GM21717 (cell line): ENCODE measurements at regions not wholly inside any gene's neighbourhood (a gene's known extent, or its start where the extent isn't known, plus 50 kb on each side); places are given as distances from the start of the nearest gene placed in this dataset.

ENCODE experiments used
- ATAC-seq: cut with Tn5 transposase; IDR thresholded peaks from one replicate; pipeline ENCODE4 v1.9.1; 2021; ENCODE audit warnings: mild to moderate bottlenecking, moderate library complexity; ENCODE audit not compliant: unreplicated experiment

DNA sequence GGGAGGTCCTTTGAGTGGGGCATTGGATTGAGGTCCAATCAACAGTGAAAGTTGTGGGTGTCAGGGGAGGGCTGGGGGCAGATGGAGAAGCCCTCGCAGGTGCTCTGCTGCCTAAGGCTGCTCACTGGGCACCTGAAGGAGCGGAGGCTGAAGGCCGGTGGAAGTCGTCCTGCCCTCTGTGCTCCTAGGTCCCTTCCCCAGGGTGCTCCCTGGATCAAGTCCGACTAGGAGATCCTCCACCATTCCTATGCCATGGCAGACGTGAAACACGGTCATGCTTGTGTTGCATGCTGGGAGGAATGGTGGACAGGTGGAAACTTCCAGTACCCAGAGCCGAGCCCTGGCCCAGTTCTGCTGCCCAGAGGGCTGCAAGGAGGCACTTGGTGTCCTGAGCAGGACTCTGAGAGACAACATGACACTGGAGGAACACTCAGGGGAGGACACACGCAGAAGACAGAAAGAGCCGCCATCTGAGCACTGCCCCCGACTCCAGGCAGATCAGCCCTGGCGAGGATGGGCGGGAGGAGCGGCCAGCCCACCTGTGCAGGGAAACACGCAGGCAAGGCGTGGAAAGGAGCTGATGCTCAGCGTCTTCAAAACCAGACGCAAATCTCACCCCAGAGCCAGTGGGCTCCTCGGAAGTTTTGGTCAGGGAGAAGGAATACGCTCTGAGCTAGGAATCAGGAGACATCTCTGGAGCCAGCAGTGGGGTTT is 786.8 kb downstream of the BRD1 start:
- no peak for ATAC-seq

DNA sequence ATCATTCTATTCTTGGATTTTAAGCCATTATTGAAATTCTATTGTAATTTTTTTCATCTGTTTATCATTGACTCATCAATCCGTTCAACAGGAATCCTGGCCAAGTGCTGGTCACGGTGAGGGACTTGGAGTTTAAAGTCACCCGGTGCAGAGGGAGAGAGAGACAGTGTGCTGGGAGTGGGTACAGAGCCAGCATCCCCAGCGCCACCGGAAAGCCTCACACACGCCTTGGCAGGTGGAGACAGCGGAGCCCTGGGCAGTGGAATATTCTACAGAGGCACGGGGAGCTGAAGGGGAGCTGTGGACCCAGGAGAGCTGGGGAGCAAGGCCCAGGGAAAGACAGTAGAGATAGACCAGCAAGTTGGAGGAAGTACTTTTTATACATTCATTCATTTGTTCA is 787.6 kb downstream of the BRD1 start:
- no peak for ATAC-seq

DNA sequence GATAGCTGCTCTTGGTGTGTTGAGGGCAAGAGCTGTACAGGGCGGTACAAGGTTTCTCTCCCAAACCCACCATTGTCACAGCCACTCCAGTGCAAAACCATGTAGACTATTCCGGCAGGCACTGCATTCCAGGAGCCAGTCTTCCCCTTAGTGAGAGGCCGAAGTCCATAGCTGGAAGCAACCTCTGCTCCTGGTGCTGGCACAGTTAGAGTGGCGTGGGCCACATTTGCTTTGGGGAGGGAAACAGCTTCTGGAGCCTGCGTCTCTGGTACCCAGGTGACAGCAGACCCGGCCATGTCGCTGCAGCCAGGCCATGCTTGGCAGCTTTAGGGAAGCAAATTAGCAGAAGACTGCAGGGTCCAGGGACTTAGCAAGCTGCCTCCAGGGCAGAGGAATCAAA is 788.0 kb downstream of the BRD1 start:
- no peak for ATAC-seq

DNA sequence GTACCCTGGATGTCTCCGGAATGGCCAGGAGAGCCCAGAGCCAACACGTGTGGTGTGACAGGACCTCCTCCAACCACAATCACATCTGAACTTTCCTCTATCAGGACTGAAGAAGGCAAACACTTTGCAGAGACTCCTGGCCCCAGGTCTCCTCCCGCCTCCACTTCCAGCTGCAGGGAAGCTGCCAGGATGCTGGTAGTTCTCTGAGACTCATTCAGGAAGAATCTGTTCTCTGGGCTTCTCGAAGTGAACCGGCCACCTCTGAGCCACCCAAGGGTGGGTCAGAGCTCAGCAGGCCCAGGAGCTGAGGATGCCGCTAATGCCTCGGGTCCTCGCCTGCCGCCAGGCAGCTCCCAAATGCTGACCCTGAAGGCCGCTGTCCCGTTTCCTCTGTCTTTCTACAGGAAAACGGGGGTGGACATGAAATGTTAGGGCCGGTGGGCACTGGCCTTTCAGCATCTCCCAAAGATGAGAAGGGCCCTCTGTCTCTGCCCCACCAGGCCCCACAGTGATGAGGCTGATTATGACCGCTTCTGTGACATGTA is 789.9 kb downstream of the BRD1 start:
- ATAC-seq = no peak

DNA sequence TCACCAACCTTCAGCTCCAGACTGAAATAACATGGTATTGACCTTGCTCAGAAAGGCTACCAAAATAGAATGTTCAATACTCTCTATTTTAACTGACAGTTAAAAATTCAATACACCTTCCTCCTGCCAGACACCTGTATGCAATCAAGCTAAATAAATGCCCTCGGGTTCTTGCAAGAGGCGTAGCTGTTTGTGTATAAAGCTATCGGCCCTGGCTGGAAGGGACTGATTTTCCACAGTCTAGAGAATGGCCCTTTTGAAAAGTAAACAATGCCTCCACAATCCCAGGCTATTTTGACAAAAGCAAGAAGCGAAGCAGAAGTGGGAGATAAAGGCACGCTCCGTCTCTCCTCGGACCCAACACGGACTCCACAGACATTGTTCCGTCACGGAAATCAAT is 791.2 kb downstream of the BRD1 start:
- ATAC-seq = no peak

DNA sequence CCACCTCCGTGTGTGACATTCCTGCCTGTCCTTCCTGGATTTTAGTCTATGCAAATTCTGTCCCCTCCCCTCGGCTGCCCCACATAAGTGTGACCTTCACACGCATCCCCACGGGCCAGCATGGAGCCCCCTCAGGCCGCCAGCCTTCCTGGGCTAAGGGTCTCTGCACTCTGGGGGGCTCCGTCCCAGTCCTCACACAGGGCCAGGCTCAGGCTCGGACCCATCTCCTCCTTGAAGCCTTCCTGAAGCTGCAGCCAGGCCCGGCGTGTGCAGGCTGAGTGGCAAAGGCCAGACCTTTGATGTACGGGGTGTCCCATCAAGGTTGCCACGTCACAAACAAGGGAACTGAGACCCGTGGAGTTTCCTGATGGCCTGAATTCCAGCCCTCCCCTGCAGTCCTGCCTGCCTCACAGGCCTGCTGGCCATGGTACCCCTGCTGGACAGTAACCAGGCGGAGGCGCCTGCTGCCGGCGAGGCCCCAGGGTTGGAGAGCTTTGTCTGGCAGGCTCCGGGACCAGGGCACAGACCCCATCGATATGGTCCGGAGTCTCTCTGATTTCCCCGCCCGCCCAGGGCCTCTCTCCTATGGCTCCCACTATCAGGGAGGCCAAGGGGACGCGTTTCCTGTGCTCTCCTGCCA is 791.7 kb downstream of the BRD1 start:
- no peak for ATAC-seq

DNA sequence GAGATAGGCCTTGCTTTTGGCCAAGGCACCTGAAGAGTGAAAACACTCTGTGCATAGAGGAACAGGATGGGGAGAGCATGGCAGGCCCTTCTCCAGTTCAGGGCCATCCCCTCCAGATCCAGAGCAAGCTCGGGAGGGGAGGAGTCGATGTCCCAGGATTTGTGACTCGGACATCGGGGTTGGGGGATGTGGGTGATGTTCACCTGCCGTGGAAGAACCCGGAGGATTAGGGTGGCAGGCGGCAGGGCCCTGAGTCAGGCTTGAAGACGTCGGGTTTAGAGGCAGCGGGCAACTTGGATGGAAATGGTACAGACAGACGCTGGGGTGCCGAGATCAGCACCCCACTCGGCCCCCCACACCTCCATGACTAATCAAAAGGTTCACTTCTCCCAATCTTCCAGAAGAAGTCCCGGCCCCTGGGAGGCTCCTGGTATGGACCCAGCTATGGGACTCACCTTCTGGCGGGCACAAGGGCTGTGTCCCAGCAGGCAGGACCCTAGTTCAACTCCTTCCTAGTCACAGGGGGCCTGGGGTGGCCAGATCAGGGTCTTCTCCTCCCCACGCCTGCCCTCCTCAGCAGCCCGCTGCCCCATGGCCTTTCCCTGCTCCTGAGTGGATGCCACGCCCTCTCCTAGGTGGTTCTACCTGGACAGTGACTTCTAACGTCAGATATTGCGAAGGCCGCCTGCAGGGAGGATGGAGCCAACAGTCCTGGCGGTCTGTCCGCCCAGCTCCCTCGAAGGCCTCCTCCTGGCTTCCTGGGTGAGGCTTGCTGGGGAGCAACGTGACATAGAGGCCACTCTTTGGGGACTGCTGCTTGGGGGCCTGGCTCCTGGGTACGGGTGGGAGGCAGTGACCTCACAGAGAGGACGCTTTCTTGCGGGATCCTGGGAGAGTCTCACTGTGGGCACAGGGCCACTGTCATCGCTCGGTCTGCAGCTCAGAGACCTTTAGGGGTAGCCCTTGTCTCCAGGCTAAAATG is 792.5 kb downstream of the BRD1 start:
- no peak for ATAC-seq

DNA sequence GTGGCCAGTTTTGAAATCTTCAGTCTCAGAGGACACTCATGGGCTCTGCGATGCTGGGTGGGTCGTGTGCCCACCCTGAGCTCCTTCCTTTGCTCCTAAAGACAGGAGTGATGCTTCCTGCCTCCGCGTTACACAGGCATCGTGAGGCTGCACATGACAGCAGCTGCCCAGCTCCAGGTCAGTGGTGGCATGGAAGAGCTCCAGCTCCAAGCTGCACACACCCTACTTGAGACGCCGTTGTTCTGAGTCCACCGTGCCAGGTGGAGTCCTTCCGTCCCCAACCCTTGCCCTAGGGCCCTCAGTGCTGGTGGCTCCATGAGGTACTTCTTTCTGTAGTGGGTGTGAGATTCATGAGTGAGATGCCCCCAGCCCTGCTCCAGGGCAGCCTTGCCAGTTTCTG is 794.1 kb downstream of the BRD1 start:
- no peak for ATAC-seq

DNA sequence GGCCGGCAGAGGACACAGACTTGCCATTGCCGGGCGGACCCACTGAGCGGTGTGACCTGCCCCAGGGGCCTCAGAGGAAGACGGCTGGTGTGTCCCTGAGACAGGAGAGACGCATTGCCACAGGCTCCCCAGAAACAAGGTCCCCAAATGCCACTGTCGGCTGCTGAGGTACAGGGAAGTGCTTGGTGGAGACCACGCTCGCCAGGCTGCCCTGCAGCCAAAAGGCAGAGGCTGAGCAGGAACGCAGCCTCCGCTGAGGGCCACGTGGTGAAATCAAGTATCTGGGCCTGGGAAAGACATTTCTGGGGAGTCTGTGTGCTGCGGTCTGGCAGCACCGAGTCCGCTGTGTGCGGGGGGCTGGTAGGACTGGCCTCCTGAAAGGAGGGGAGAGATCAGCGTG is 794.9 kb downstream of the BRD1 start:
- ATAC-seq = no peak

DNA sequence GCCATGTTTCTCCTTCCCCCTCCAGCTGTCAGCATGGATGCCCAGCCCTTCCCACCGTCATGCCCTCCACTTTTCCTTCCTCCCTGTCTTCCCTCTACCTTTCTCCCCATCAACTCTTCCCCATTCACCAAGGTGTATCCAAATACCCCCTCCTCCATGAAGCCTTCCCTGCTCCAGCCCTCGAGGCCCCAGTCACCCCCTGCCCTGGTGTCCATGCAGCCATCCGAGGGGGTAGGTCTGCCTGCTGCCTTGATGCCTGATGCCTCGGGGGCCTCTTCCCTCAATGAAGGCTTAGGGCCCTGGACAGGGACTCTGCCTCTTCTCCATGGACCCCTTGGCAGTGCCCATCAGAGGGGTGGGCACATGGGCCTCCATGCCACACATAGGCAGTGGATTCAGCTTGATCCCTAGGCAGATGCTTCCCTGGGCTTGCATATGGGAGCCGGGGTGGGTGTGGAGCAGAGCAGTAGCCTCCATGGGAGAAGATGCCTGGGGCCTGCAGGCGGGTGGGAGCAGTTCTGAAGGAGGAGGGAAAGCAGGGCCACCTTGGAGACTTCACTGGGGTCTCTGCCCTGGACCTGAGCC is 795.8 kb downstream of the BRD1 start:
- no peak for ATAC-seq

DNA sequence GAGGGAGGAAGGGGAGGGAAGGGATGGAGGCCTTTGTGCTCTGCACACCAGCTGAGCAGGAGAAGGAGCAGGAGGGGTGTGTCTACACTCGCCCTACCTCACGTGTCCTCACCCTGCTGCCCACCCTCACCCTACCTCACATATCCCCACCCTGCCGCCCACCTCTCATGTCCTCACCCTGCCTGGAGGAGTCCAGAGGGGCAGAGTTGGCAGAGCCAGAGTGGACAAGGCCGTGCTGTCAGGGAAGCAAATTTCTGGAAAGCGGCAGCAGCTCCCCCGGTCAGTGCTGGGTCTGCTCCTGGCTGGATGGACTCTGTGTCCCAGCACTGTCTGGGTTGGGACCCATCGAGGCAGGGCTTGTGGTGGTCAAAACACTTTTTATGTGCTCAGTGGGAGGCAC is 799.6 kb downstream of the BRD1 start:
- ATAC-seq = no peak

DNA sequence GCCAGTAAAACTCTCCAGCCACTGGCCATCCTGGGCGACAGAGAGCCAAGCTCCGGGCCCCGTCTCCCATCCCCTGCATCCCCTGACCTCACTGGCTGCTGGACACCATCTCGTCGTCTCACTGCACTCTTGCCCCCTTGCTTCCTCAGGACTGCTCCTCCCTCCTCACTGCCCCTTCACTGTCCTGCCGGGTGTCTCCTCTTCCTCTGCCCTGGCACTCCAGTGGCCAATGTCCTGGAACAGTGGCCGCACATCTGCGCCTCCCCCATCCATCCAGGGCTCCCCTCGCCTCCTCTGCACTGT is 800.4 kb downstream of the BRD1 start:
- ATAC-seq = no peak

DNA sequence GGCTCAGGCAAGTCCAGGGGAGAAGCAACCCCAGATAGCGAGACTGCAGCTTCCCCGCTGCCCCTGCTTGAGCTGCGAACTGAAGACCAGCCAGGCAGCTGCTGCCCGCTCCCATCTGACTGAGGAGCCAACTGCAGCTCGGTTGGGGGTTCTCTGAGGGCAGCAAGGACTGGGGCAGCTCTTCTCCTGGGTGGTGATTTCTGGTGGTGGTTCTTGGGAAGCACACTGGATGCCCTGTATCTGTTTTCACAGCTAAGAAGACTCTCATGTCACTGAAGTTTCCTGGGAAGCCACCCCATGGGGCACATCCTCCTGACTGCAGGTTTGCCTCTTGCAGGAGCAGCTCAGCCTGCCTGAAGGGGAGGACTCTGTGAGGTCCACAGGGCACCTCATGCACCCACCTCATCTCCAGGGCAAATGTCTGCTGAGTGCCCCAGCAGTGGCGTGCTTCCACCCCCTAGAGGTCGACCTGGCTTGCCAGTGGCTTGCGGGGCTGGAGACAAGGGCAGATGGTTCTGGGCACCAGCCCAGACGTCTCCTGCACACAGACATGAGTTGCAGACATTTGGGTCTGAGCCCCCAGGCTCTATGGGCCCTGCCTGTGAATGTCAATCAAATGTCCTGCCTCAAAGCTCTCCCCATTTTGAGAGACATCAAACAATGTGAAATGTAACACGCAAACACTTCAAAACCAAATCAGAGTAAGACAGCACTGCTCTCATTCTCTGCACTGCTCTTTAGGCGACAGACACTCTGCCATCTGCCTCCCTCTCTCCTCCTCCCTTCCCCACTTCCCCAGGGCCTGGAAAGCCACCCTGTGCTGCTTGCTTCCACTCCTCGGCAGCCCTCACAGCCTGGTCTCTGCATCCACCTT is 800.9 kb downstream of the BRD1 start:
- no peak for ATAC-seq

DNA sequence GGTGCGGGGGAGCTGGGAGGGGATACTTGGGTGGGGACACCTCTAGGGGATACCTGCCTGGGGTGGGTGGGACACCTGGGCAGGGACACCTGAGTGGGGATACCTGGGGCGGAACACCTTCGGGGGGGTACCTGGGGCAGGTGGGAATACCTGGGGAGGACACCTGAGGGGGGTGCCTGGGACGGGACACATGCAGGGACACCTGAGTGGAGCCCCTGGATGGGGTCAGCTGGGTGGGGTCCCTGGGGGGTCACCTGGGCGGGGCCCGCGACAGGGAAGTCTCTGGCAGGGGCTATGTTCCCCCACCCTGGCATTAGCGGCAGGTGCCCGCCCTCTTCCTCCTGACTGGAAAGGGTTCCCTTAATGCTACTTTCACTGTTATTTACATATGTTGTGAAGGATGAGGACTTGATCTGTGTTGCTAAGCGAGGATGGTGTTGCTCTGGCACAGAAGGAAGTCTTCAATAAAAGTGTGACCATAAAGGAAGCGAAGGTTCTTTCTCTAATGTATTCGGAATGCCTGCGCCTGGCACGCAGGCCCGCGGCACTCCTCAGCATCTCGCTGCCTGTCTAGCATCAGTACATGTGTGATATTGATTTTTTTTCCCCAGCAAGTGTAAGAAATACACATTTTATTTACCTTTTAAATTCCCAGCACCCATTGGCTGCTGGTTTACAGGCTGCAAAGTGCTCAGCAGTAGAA is 801.7 kb downstream of the BRD1 start:
- ATAC-seq = no peak

DNA sequence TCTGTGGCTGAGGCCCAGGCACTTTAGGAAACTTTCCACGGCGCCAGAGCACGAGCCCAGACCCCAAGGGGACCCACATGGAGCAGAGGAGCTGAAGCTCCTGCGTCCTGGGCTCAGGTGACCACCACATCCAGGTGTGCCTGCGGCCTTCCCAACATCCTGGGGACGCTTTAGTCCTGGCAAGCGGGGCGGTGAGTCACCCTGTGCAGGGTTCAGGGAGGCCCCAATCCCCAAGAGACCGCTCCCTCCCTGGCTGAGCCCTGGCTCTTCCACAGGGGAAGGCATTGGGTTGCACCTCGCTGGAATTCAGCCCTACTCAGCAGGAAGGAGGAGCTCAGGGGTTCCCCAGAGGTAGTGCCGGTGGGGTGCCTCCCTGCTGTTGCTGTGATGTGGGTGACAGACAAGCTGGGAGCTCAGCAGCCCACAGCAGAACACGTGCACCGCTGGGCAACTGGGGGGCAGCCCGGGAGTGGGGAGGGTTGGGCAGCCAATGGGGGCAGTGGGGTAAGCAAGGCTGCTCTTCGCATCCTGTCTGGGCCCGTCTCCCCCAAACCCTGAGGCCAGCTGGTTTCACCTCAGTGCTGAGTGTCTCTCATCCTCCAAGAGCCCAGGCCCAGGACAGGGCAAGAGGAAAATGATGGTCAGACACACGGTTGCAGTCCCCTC is 802.8 kb downstream of the BRD1 start:
- ATAC-seq = no peak

DNA sequence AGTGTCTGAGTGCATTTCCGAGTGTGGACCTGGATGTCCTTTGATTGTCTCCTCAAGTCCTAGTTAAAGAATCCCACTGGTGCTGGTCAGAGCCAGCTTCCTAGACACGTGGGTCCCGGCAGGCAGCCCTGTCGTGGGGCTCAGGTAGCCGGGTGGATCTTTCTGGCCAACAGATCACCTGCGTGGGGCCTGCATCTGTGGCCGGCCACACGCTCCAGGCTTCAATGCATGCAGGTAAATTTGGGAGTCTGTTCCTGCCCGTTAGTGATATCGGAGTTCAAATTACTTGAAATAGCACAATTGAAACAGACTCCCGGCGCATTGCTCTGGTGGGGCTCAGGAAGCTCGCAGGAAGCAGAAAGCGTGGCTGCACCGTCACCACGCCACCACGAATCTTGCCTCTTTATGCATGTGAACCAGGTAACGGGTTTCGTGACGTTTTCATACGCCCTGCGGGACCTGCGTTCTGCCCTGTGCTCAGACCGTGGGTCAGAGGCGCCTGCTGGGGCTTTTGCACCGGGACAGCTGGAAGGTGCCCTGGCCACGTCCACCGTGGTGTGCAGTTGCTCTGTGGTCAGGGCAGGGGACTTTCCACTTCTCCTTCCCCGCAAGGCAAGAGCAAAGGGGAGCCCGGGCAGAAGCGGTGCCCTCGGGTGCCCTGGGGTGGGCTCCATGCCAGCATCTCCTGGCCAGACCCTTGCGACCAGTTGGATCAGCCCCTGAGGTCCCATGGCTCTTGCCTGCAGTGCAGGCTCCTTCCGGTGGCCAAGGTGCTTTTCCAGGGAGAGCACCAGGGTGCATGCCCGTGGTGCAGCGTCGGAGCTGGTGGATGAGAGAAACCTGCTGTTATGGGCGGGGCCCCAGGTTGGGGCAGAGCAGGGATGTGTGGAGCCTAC is 803.5 kb downstream of the BRD1 start:
- ATAC-seq = no peak

DNA sequence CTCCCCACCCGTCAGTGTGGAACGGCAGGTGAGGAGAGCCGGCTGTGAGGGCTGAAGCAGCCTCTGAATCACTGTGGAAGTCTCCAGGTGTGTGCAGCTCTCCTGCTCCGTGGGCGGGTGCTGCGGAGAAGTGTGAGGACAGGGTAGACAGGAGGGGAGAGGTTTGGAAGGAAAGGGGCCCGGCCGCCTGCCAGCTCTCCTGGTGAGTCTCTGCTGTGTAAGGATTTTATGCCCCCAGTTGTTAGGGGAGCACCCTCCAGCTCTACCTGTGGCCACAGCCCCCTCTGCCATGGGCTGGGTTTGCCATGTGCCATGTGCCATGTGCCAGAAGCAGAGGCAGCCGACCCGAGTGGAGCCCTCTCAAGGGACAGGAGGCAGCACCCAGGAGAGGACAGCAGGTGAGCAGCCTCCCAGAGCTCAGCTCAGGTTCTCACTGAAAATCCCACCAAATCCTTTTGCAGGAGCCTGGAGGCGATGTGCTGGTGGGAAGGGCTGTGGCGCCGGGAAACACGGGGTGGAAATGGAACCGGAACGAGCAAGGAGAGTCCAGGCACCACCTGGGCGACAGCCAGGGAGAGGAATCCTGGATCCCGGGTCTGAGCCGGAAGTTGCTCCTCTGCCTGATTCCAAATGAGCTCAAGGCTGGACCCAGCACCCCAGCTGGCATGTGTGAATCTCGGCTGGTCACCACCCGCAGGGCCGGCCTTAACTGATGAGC is 804.4 kb downstream of the BRD1 start:
- no peak for ATAC-seq

DNA sequence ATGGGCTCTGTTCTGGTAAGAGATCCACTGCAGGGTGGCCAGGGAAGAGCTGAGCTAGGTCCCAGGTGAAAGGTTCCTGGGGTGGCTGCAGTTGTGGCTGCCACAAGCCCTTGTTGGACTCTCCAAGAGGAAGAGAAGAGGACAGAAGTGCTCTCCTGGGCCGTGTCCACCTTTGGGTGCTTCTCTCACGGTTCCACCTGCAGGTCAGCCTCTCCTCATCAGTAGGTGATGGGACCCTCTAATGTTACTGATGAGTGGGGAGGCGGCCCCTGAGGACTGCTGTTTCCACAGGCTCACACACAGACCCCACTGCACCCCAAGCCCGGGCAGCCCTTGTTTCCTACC is 804.9 kb downstream of the BRD1 start:
- no peak for ATAC-seq
